ENCODE measurements at regions not wholly inside any gene's neighbourhood (a gene's known extent, or its start where the extent isn't known, plus 50 kb on each side); places are given as distances from the start of the nearest gene placed in this dataset.

DNA sequence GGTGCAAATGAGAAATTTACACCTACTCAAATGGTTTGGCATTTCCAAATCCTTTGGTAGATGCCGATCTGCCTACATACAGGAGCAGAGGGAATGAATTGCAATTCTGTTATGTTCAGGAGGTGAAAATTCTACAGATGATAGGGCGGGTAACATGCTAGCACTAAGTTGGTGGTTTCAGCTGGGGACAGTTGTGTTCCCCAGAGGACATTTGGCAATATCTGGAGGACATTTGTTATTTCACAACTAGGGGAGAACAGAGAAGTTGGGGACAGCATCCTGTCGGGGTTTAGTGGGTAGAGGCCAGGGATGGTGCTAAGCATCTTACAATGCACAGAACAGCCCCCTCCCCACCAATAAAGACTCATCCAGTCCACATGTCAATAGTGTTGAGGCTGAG lies 96.5 kb upstream of the PUDP start:
- no peaks in the 10 kb centered on the region for H3K79me2 ChIP-seq (replicated peaks; ENCODE audit: insufficient read depth, low read length)
- H3K9me3 ChIP-seq (ENCODE audit: low read length) = no peaks in the 10 kb centered on the region
- H3K9me2 ChIP-seq (ENCODE audit: insufficient read depth, low read length) = no peaks in the 10 kb centered on the region
- H4K20me1 ChIP-seq (ENCODE audit: insufficient read depth) = no peaks in the 10 kb centered on the region
- TF ChIP-seq MXI1 (conservative IDR thresholded peaks at IDR 0.05; ENCODE audit: poor library complexity, severe bottlenecking) = no peak
- no peak for TF ChIP-seq SMC3 (conservative IDR thresholded peaks at IDR 0.05; ENCODE audit: poor library complexity)
- TF ChIP-seq EZH2 (IDR thresholded peaks at IDR 0.05; ENCODE audit: borderline replicate concordance, insufficient read depth, low read length, poor library complexity, severe bottlenecking) = no peak
- TF ChIP-seq EP300 (conservative IDR thresholded peaks at IDR 0.05; ENCODE audit: poor library complexity, severe bottlenecking) = no peak
- no peak for TF ChIP-seq RAD21 (conservative IDR thresholded peaks at IDR 0.05)
- TF ChIP-seq, protein P1, sequence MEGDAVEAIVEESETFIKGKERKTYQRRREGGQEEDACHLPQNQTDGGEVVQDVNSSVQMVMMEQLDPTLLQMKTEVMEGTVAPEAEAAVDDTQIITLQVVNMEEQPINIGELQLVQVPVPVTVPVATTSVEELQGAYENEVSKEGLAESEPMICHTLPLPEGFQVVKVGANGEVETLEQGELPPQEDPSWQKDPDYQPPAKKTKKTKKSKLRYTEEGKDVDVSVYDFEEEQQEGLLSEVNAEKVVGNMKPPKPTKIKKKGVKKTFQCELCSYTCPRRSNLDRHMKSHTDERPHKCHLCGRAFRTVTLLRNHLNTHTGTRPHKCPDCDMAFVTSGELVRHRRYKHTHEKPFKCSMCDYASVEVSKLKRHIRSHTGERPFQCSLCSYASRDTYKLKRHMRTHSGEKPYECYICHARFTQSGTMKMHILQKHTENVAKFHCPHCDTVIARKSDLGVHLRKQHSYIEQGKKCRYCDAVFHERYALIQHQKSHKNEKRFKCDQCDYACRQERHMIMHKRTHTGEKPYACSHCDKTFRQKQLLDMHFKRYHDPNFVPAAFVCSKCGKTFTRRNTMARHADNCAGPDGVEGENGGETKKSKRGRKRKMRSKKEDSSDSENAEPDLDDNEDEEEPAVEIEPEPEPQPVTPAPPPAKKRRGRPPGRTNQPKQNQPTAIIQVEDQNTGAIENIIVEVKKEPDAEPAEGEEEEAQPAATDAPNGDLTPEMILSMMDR (IDR thresholded peaks at IDR 0.05; ENCODE audit: poor library complexity, severe bottlenecking) = no peak
- no peak for TF ChIP-seq TAF1 (IDR thresholded peaks at IDR 0.05; ENCODE audit: low read depth)
- TF ChIP-seq, protein P2, sequence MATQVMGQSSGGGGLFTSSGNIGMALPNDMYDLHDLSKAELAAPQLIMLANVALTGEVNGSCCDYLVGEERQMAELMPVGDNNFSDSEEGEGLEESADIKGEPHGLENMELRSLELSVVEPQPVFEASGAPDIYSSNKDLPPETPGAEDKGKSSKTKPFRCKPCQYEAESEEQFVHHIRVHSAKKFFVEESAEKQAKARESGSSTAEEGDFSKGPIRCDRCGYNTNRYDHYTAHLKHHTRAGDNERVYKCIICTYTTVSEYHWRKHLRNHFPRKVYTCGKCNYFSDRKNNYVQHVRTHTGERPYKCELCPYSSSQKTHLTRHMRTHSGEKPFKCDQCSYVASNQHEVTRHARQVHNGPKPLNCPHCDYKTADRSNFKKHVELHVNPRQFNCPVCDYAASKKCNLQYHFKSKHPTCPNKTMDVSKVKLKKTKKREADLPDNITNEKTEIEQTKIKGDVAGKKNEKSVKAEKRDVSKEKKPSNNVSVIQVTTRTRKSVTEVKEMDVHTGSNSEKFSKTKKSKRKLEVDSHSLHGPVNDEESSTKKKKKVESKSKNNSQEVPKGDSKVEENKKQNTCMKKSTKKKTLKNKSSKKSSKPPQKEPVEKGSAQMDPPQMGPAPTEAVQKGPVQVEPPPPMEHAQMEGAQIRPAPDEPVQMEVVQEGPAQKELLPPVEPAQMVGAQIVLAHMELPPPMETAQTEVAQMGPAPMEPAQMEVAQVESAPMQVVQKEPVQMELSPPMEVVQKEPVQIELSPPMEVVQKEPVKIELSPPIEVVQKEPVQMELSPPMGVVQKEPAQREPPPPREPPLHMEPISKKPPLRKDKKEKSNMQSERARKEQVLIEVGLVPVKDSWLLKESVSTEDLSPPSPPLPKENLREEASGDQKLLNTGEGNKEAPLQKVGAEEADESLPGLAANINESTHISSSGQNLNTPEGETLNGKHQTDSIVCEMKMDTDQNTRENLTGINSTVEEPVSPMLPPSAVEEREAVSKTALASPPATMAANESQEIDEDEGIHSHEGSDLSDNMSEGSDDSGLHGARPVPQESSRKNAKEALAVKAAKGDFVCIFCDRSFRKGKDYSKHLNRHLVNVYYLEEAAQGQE (IDR thresholded peaks at IDR 0.05; ENCODE audit: borderline replicate concordance) = no peak
- TF ChIP-seq POLR2AphosphoS5 (IDR thresholded peaks at IDR 0.05) = no peak
- H3K27me3 ChIP-seq (ENCODE audit: insufficient read depth, low read depth, low read length) = no peaks in the 10 kb centered on the region
- no peak overlapping the region for H3K9ac ChIP-seq (ENCODE audit: low read length)
- H3K36me3 ChIP-seq (ENCODE audit: insufficient read depth, low read length) = no peaks in the 10 kb centered on the region
- no peaks in the 10 kb centered on the region for H3F3A ChIP-seq (ENCODE audit: insufficient read depth, low read length, poor library complexity, severe bottlenecking)
- H2AFZ ChIP-seq (ENCODE audit: low read depth, low read length) = no peak overlapping the region
- no peak overlapping the region for H3K4me2 ChIP-seq (ENCODE audit: low read length)
- H3K27ac ChIP-seq (ENCODE audit: low read length) = no peak overlapping the region
- no peak overlapping the region for H3K4me3 ChIP-seq (ENCODE audit: low read length)

- H3K9me3 ChIP-seq (ENCODE audit: low read length) = no peaks in the 10 kb centered on the region
- no peak overlapping the region for H3K9ac ChIP-seq (ENCODE audit: low read length)
- no peaks in the 10 kb centered on the region for H3K36me3 ChIP-seq (ENCODE audit: insufficient read depth, low read length)
- no peaks in the 10 kb centered on the region for H3F3A ChIP-seq (ENCODE audit: insufficient read depth, low read length, poor library complexity, severe bottlenecking)
- H3K27me3 ChIP-seq (ENCODE audit: insufficient read depth, low read depth, low read length) = no peaks in the 10 kb centered on the region
- no peak overlapping the region for H3K4me3 ChIP-seq (ENCODE audit: low read length)
- no peak overlapping the region for H3K4me2 ChIP-seq (ENCODE audit: low read length)
- no peak overlapping the region for H2AFZ ChIP-seq (ENCODE audit: low read depth, low read length)
- no peaks in the 10 kb centered on the region for H3K79me2 ChIP-seq (replicated peaks; ENCODE audit: insufficient read depth, low read length)
- TF ChIP-seq POLR2AphosphoS5 (IDR thresholded peaks at IDR 0.05) = no peak
- no peak for TF ChIP-seq SMC3 (conservative IDR thresholded peaks at IDR 0.05; ENCODE audit: poor library complexity)
- TF ChIP-seq EZH2 (IDR thresholded peaks at IDR 0.05; ENCODE audit: borderline replicate concordance, insufficient read depth, low read length, poor library complexity, severe bottlenecking) = no peak
- TF ChIP-seq, protein P2 (IDR thresholded peaks at IDR 0.05; ENCODE audit: borderline replicate concordance) = no peak
- no peak for TF ChIP-seq TAF1 (IDR thresholded peaks at IDR 0.05; ENCODE audit: low read depth)
- TF ChIP-seq, protein P1 (IDR thresholded peaks at IDR 0.05; ENCODE audit: poor library complexity, severe bottlenecking) = no peak
- H3K27ac ChIP-seq (ENCODE audit: low read length) = no peak overlapping the region
- no peaks in the 10 kb centered on the region for H3K9me2 ChIP-seq (ENCODE audit: insufficient read depth, low read length)
- no peaks in the 10 kb centered on the region for H4K20me1 ChIP-seq (ENCODE audit: insufficient read depth)
Measured at GRCh38 chrX:7242613-7243012, 94.7 kb upstream of the PUDP start.

All from neural cell (in vitro differentiated cells).